ENCODE measurements at regions not wholly inside any gene's neighbourhood (a gene's known extent, or its start where the extent isn't known, plus 50 kb on each side); places are given as distances from the start of the nearest gene placed in this dataset.
"Not testable (repeated sequence)": the region's sequence is repeated elsewhere in the genome, so short reads cannot be mapped to it uniquely, and the experiment has no call there.

- DNase-seq: no peak
These were observed 254.4 kb upstream of the CCDC196 start for GRCh38 chr14:66231820-66232219.

- DNase-seq: no peak
These were observed 252.6 kb upstream of the CCDC196 start for GRCh38 chr14:66233591-66233990.

- no peak for DNase-seq
These were observed 251.8 kb upstream of the CCDC196 start for GRCh38 chr14:66234411-66234810.

- no peak for DNase-seq
These were observed 248.4 kb upstream of the CCDC196 start for GRCh38 chr14:66237741-66238140.

- no peak for DNase-seq
These were observed 247.2 kb upstream of the CCDC196 start for GRCh38 chr14:66238969-66239368.

- no peak for DNase-seq
These were observed 246.6 kb upstream of the CCDC196 start for GRCh38 chr14:66239589-66239988.

- DNase-seq: no peak
These were observed 246.1 kb upstream of the CCDC196 start for GRCh38 chr14:66240105-66240504.

GRCh38 chr14:66242001-66242400 lies 244.2 kb upstream of the CCDC196 start:
- DNase-seq: no peak

GRCh38 chr14:66244834-66245233 lies 241.3 kb upstream of the CCDC196 start:
- DNase-seq: no peak

- DNase-seq: no peak
These were observed 238.4 kb upstream of the CCDC196 start for GRCh38 chr14:66247662-66248193.

- no peak for DNase-seq
These were observed 237.9 kb upstream of the CCDC196 start for GRCh38 chr14:66248256-66248655.

- DNase-seq: no peak
These were observed 236.6 kb upstream of the CCDC196 start for GRCh38 chr14:66249544-66249943.

- DNase-seq: no peak
These were observed 232.1 kb upstream of the CCDC196 start for GRCh38 chr14:66254038-66254437.

GRCh38 chr14:66268802-66269334 lies 217.3 kb upstream of the CCDC196 start:
- no peak for DNase-seq

- DNase-seq: no peak
These were observed 213.9 kb upstream of the CCDC196 start for GRCh38 chr14:66272221-66272620.

- DNase-seq: no peak
These were observed 212.8 kb upstream of the CCDC196 start for GRCh38 chr14:66273261-66273832.

GRCh38 chr14:66278418-66278817 lies 207.8 kb upstream of the CCDC196 start:
- not testable (repeated sequence) for DNase-seq

- DNase-seq: no peak
These were observed 205.0 kb upstream of the CCDC196 start for GRCh38 chr14:66281036-66281776.

- no peak for DNase-seq
These were observed 201.8 kb upstream of the CCDC196 start for GRCh38 chr14:66284346-66284745.

GRCh38 chr14:66288511-66288910 lies 197.7 kb upstream of the CCDC196 start:
- no peak for DNase-seq

- no peak for DNase-seq
These were observed 194.4 kb upstream of the CCDC196 start for GRCh38 chr14:66291756-66292155.

GRCh38 chr14:66293533-66294105 lies 192.6 kb upstream of the CCDC196 start:
- no peak for DNase-seq

GRCh38 chr14:66295386-66295785 lies 190.8 kb upstream of the CCDC196 start:
- DNase-seq: no peak

- no peak for DNase-seq
These were observed 185.3 kb upstream of the CCDC196 start for GRCh38 chr14:66300886-66301285.

All from activated CD4-positive, alpha-beta T cell treated with anti-CD3 and anti-CD28 coated beads, Interleukin-2, amount 50 U/mL, for 48 hours (primary cell).